SK-N-MC (cell line): ENCODE measurements at regions not wholly inside any gene's neighbourhood (a gene's known extent, or its start where the extent isn't known, plus 50 kb on each side); places are given as distances from the start of the nearest gene placed in this dataset.

Source experiments
- DNase-seq: peaks from one replicate; pipeline ENCODE4 v3.0.0-alpha.2; 2011; ENCODE audit warnings: low read depth, low spot score
- H3K27ac ChIP-seq: fragments of 200-600 bp; sonication (generic); 2 replicates; pipeline ENCODE4 v1.5.1; 2016; ENCODE audit warnings: mixed run types
- H3K36me3 ChIP-seq: fragments of 200-600 bp; sonication (generic); 2 replicates; pipeline ENCODE4 v1.6.1; 2017; ENCODE audit warnings: antibody characterized with exemption, low read length, mixed read lengths; ENCODE audit not compliant: insufficient read depth
- H3K4me3 ChIP-seq: fragments of 200-600 bp; sonication (generic); 2 replicates; pipeline ENCODE4 v1.5.1; 2016
- H3K9ac ChIP-seq: fragments of 200-600 bp; sonication (generic); 2 replicates; pipeline ENCODE4 v1.8.0; 2017; ENCODE audit warnings: mixed run types, mixed read lengths; ENCODE audit not compliant: insufficient read length
- H3K9me3 ChIP-seq: fragments of 200-600 bp; sonication (generic); 2 replicates; pipeline ENCODE4 v1.6.1; 2017; ENCODE audit warnings: low read depth, mild to moderate bottlenecking, antibody characterized with exemption, low read length, moderate library complexity, mixed read lengths
- EZH2 ChIP-seq: fragments of 200-600 bp; sonication (generic); IDR thresholded peaks from one replicate; pipeline ENCODE4 v1.6.1; 2017; ENCODE audit warnings: antibody characterized with exemption
- FOXP2 ChIP-seq: optimal IDR thresholded peaks from 2 replicates; pipeline ENCODE3; 2011; ENCODE audit warnings: mild to moderate bottlenecking, moderate library complexity; ENCODE audit not compliant: insufficient read depth; ENCODE audit errors: extremely low read length, control extremely low read depth
- POLR2AphosphoS5 ChIP-seq: IDR thresholded peaks from 2 replicates; pipeline ENCODE4 v1.6.1; 2012; ENCODE audit warnings: mild to moderate bottlenecking, low read depth, low read length, borderline replicate concordance

GRCh38 chr3:76361010-76361409 lies 575.7 kb upstream of the ZNF717 start:
- no peak overlapping the region for H3K27ac ChIP-seq
- H3K9ac ChIP-seq = no peak overlapping the region
- TF ChIP-seq FOXP2 (no peak), EZH2 (no peak), POLR2AphosphoS5 (no peak)
- H3K4me3 ChIP-seq = no peak overlapping the region
- no peaks in the 10 kb centered on the region for H3K9me3 ChIP-seq
- no peak for DNase-seq
- no peaks in the 10 kb centered on the region for H3K36me3 ChIP-seq

- TF ChIP-seq EZH2 (no peak), POLR2AphosphoS5 (no peak), FOXP2 (no peak)
- H3K36me3 ChIP-seq = no peaks in the 10 kb centered on the region
- no peaks in the 10 kb centered on the region for H3K9me3 ChIP-seq
- H3K27ac ChIP-seq = no peak overlapping the region
- no peak overlapping the region for H3K9ac ChIP-seq
- DNase-seq = no peak
- no peak overlapping the region for H3K4me3 ChIP-seq
Measured at GRCh38 chr3:76362643-76363042, 577.3 kb upstream of the ZNF717 start.

GRCh38 chr3:76365275-76365674 lies 579.9 kb upstream of the ZNF717 start:
- Histone ChIP-seq H3K27ac (no peak overlapping the region), H3K9me3 (no peaks in the 10 kb centered on the region), H3K36me3 (no peaks in the 10 kb centered on the region), H3K4me3 (no peak overlapping the region), H3K9ac (no peak overlapping the region)
- DNase-seq = no peak
- TF ChIP-seq EZH2 = no peak
- TF ChIP-seq POLR2AphosphoS5 = no peak

GRCh38 chr3:76367281-76367680 lies 581.9 kb upstream of the ZNF717 start:
- DNase-seq = no peak

GRCh38 chr3:76369170-76369569 lies 583.8 kb upstream of the ZNF717 start:
- H3K9me3 ChIP-seq = no peaks in the 10 kb centered on the region
- H3K9ac ChIP-seq = no peak overlapping the region
- TF ChIP-seq POLR2AphosphoS5 (no peak), FOXP2 (no peak), EZH2 (no peak)
- H3K27ac ChIP-seq = no peak overlapping the region
- no peak for DNase-seq
- no peak overlapping the region for H3K4me3 ChIP-seq
- H3K36me3 ChIP-seq = no peaks in the 10 kb centered on the region

More at GRCh38 chr3:76367281-76367680, 581.9 kb upstream of the ZNF717 start:
- no peak for TF ChIP-seq EZH2
- no peak for TF ChIP-seq POLR2AphosphoS5
- peak overlapping the region; percentile 13; the same call in 1 of the 2 replicates for H3K27ac ChIP-seq
- H3K36me3 ChIP-seq = no peaks in the 10 kb centered on the region
- no peak overlapping the region for H3K4me3 ChIP-seq
- H3K9me3 ChIP-seq = no peaks in the 10 kb centered on the region
- no peak overlapping the region for H3K9ac ChIP-seq

GRCh38 chr3:76370749-76371520 lies 585.6 kb upstream of the ZNF717 start:
- Histone ChIP-seq H3K4me3 (no peak overlapping the region), H3K9ac (no peak overlapping the region), H3K36me3 (no peaks in the 10 kb centered on the region), H3K9me3 (no peaks in the 10 kb centered on the region), H3K27ac (no peak overlapping the region)
- no peak for DNase-seq
- no peak for TF ChIP-seq EZH2
- no peak for TF ChIP-seq FOXP2
- no peak for TF ChIP-seq POLR2AphosphoS5

- H3K9me3 ChIP-seq = no peaks in the 10 kb centered on the region
- no peak overlapping the region for H3K9ac ChIP-seq
- no peaks in the 10 kb centered on the region for H3K36me3 ChIP-seq
- no peak overlapping the region for H3K4me3 ChIP-seq
- no peak for TF ChIP-seq EZH2
- no peak for TF ChIP-seq FOXP2
- no peak for TF ChIP-seq POLR2AphosphoS5
- no peak for DNase-seq
- no peak overlapping the region for H3K27ac ChIP-seq
Measured at GRCh38 chr3:76372497-76372896, 587.1 kb upstream of the ZNF717 start.

GRCh38 chr3:76377074-76377473 lies 591.7 kb upstream of the ZNF717 start:
- no peak for TF ChIP-seq POLR2AphosphoS5
- no peak for TF ChIP-seq EZH2
- no peak for TF ChIP-seq FOXP2
- no peak for DNase-seq
- Histone ChIP-seq H3K4me3 (no peak overlapping the region), H3K9ac (no peak overlapping the region), H3K27ac (no peak overlapping the region), H3K9me3 (no peaks in the 10 kb centered on the region), H3K36me3 (no peaks in the 10 kb centered on the region)

- Histone ChIP-seq H3K9me3 (no peaks in the 10 kb centered on the region), H3K36me3 (no peaks in the 10 kb centered on the region), H3K4me3 (no peak overlapping the region), H3K27ac (no peak overlapping the region), H3K9ac (no peak overlapping the region)
- DNase-seq = no peak
- TF ChIP-seq POLR2AphosphoS5 (no peak), EZH2 (no peak), FOXP2 (no peak)
Measured at GRCh38 chr3:76378789-76379188, 593.4 kb upstream of the ZNF717 start.
